ENCODE measurements at regions not wholly inside any gene's neighbourhood (a gene's known extent, or its start where the extent isn't known, plus 50 kb on each side); places are given as distances from the start of the nearest gene placed in this dataset.

GRCh38 chr10:32114508-32114907, 58.3 kb upstream of the KIF5B start:
- Histone ChIP-seq H4K20me1 (ENCODE audit: insufficient read depth, low read length) (no peaks in the 10 kb centered on the region), H2AK9ac (replicated peaks; ENCODE audit: low read depth, low read length, poor library complexity) (no peak overlapping the region), H3K4me3 (ENCODE audit: insufficient read depth, low read depth, low read length) (no peak overlapping the region), H4K8ac (ENCODE audit: low read depth in 2 of 2, low read length in 2 of 2) (no peak overlapping the region), H3K9me3 (ENCODE audit: control insufficient read depth, insufficient read depth, low read length) (0 out of 2 replicates have a peak, but pooled peaks cover 3% of the 10 kb centered on the region), H2BK120ac (ENCODE audit: low read depth, low read length) (no peak overlapping the region), H3K27ac (ENCODE audit: insufficient read depth, low read length) (no peak overlapping the region), H2BK5ac (ENCODE audit: low read depth, low read length, poor library complexity, severe bottlenecking) (no peak overlapping the region), H3K4me2 (ENCODE audit: low read depth, low read length) (no peak overlapping the region), H3K79me1 (ENCODE audit: low read depth in 1 of 2, low read length in 2 of 2) (no peaks in the 10 kb centered on the region), H2AK5ac (ENCODE audit: low read depth, low read length) (no peak overlapping the region), H3K9ac (ENCODE audit: low read depth, low read length) (no peak overlapping the region), H3K23ac (ENCODE audit: low read depth, low read length) (no peak overlapping the region), H2BK15ac (ENCODE audit: low read depth, low read length) (no peak overlapping the region), H4K5ac (ENCODE audit: low read depth, low read length) (no peak overlapping the region), H2BK20ac (ENCODE audit: low read depth, low read length) (no peak overlapping the region), H4K91ac (ENCODE audit: insufficient read depth, low read depth, low read length) (no peak overlapping the region), H3K27me3 (ENCODE audit: control insufficient read depth, insufficient read depth, low read length) (peaks cover 4% of the 10 kb centered on the region), H3K9me1 (ENCODE audit: insufficient read depth, low read length) (no peaks in the 10 kb centered on the region), H3K56ac (ENCODE audit: extremely low read depth, insufficient read depth, low read length) (no peak overlapping the region), H3K4ac (ENCODE audit: low read depth, low read length) (no peak overlapping the region), H2AFZ (replicated peaks; ENCODE audit: low read length, poor library complexity) (no peak overlapping the region), H3K36me3 (ENCODE audit: control insufficient read depth, insufficient read depth, low read length) (no peaks in the 10 kb centered on the region), H3K14ac (replicated peaks; ENCODE audit: low read depth, low read length) (no peak overlapping the region), H3K4me1 (ENCODE audit: control insufficient read depth, insufficient read depth, low read length) (peaks cover 5% of the 10 kb centered on the region), H3K18ac (ENCODE audit: low read depth, low read length) (no peak overlapping the region)
- TF ChIP-seq RFX5 (IDR thresholded peaks at IDR 0.05; ENCODE audit: low read depth, low read length) (no peak), USF2 (IDR thresholded peaks at IDR 0.05; ENCODE audit: low read depth, low read length) (no peak), MAFK (IDR thresholded peaks at IDR 0.05; ENCODE audit: low read depth, low read length) (no peak), CTCF (conservative IDR thresholded peaks at IDR 0.05; ENCODE audit: low read depth, low read length) (no peak), RCOR1 (IDR thresholded peaks at IDR 0.05; ENCODE audit: insufficient replicate concordance, low read length) (no peak)
- intact Hi-C loops (cut with micrococcal nuclease) (no loop called here), in situ Hi-C loops (cut with MboI; ENCODE audit: low sequenced_read_pairs) (no loop called here), dilution Hi-C loops (cut with HindIII; ENCODE audit: low sequenced_read_pairs, unreplicated experiment) (no loop called here)
- ATAC-seq (ENCODE audit: low read depth) (no peak), DNase-seq (no peak)
- CTCF ChIA-PET, result no interaction called here
- no TSS peak for BruUV-seq (replicated peaks)
- no CpG with 5 or more reads among the region's 1 CpG for WGBS, 2 experiments (ENCODE audit: extremely low coverage in 2 of 2, insufficient read length in 1 of 2)
- POLR2A ChIA-PET (ENCODE audit: unreplicated experiment), result no interaction called here

Data from IMR-90 (cell line).